ENCODE measurements at regions not wholly inside any gene's neighbourhood (a gene's known extent, or its start where the extent isn't known, plus 50 kb on each side); places are given as distances from the start of the nearest gene placed in this dataset.

DNA sequence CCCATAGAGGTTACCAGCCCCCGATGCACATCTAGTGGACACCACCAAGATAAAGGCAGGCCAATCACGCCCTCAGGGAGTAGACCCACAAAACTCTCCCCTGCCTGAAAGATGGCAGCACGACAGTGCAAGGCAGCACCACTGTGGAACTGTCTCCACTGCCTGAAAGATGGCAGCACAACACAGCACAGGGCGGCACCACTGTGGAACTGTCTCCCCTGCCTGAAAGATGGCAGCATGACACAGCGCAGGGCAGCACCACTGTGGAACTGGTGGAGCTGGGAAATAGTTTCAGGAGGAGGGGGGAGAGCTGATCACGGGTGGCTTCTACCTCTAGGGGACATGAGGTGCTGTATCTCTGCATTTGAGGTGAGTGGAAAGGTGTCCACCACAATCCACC, 340.4 kb upstream of the FRG1 start:
- TF ChIP-seq, protein P1, sequence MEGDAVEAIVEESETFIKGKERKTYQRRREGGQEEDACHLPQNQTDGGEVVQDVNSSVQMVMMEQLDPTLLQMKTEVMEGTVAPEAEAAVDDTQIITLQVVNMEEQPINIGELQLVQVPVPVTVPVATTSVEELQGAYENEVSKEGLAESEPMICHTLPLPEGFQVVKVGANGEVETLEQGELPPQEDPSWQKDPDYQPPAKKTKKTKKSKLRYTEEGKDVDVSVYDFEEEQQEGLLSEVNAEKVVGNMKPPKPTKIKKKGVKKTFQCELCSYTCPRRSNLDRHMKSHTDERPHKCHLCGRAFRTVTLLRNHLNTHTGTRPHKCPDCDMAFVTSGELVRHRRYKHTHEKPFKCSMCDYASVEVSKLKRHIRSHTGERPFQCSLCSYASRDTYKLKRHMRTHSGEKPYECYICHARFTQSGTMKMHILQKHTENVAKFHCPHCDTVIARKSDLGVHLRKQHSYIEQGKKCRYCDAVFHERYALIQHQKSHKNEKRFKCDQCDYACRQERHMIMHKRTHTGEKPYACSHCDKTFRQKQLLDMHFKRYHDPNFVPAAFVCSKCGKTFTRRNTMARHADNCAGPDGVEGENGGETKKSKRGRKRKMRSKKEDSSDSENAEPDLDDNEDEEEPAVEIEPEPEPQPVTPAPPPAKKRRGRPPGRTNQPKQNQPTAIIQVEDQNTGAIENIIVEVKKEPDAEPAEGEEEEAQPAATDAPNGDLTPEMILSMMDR (IDR thresholded peaks at IDR 0.05) = no peak
- no peak for TF ChIP-seq POLR2A (IDR thresholded peaks at IDR 0.05)
